SK-N-SH (cell line): ENCODE measurements at regions not wholly inside any gene's neighbourhood (a gene's known extent, or its start where the extent isn't known, plus 50 kb on each side); places are given as distances from the start of the nearest gene placed in this dataset.

Experiments used
- CHD2 ChIP-seq: fragments of 150-350 bp; IDR thresholded peaks from 2 replicates; pipeline ENCODE4 v1.6.1; 2018; ENCODE audit warnings: low read length; ENCODE audit not compliant: partially characterized antibody
- CTCF ChIP-seq: fragments of 200-600 bp; sonication (generic); IDR thresholded peaks from 2 replicates; pipeline ENCODE4 v1.6.1; 2017; ENCODE audit warnings: antibody characterized with exemption, mild to moderate bottlenecking, moderate library complexity
- EP300 ChIP-seq, 2 experiments: IDR thresholded peaks; 2 replicates each; pipeline versions ENCODE4 v1.4.0 to v1.6.1; 2012; ENCODE audit warnings: borderline replicate concordance in 1 of 2, low read depth in 1 of 2, low read length in 1 of 2
- JUND ChIP-seq: IDR thresholded peaks from 2 replicates; pipeline ENCODE4 v1.4.0; 2012
- MXI1 ChIP-seq: IDR thresholded peaks from 2 replicates; pipeline ENCODE4 v1.6.1; 2012; ENCODE audit warnings: mild to moderate bottlenecking, low read depth, low read length, improper control_type of control experiment
- NRF1 ChIP-seq: IDR thresholded peaks from 2 replicates; pipeline ENCODE4 v1.6.1; 2012; ENCODE audit warnings: low read depth, mild to moderate bottlenecking, low read length
- POLR2AphosphoS5 ChIP-seq: IDR thresholded peaks from 2 replicates; pipeline ENCODE4 v1.6.1; 2012; ENCODE audit warnings: low read depth, low read length
- RAD21 ChIP-seq: IDR thresholded peaks from 2 replicates; pipeline ENCODE4 v1.6.1; 2012; ENCODE audit warnings: mild to moderate bottlenecking, low read length
- RCOR1 ChIP-seq: fragments of 150-350 bp; IDR thresholded peaks from 2 replicates; pipeline ENCODE4 v1.6.1; 2017; ENCODE audit warnings: antibody characterized with exemption, low read length
- RXRA ChIP-seq: IDR thresholded peaks from 2 replicates; pipeline ENCODE4 v1.4.0; 2012; ENCODE audit warnings: low read depth, mild to moderate bottlenecking, borderline replicate concordance
- USF2 ChIP-seq: fragments of 150-350 bp; IDR thresholded peaks from 2 replicates; pipeline ENCODE4 v1.6.1; 2017; ENCODE audit warnings: antibody characterized with exemption, low read length, low read depth, borderline replicate concordance
- ZBTB33 ChIP-seq: IDR thresholded peaks from 2 replicates; pipeline ENCODE4 v1.4.0; 2012; ENCODE audit warnings: low read depth, borderline replicate concordance

GRCh38 chr21:38930066-38930465, 124.3 kb downstream of the ETS2 start:
- no peak for TF ChIP-seq NRF1
- TF ChIP-seq EP300 (IDR thresholded peaks at IDR 0.05; ENCODE audit: borderline replicate concordance in 1 of 2, low read depth in 1 of 2, low read length in 1 of 2) = no peak
- TF ChIP-seq JUND = no peak
- no peak for TF ChIP-seq RAD21
- TF ChIP-seq USF2 = no peak
- TF ChIP-seq CTCF = no peak
- TF ChIP-seq MXI1 = no peak
- no peak for TF ChIP-seq ZBTB33
- TF ChIP-seq RXRA = no peak
- no peak for TF ChIP-seq RCOR1
- TF ChIP-seq POLR2AphosphoS5 = no peak
- no peak for TF ChIP-seq CHD2
